ENCODE measurements at regions not wholly inside any gene's neighbourhood (a gene's known extent, or its start where the extent isn't known, plus 50 kb on each side); places are given as distances from the start of the nearest gene placed in this dataset.
"Not testable (repeated sequence)": the region's sequence is repeated elsewhere in the genome, so short reads cannot be mapped to it uniquely, and the experiment has no call there.

- DNase-seq (ENCODE audit: low read depth) = no peak
These were observed 145.8 kb upstream of the HCCS start for GRCh38 chrX:10965174-10965798.

GRCh38 chrX:10966057-10966456, 145.1 kb upstream of the HCCS start:
- DNase-seq (ENCODE audit: low read depth) = no peak

- DNase-seq (ENCODE audit: low read depth) = peak; percentile 56
These were observed 140.0 kb upstream of the HCCS start for GRCh38 chrX:10971176-10971575.

GRCh38 chrX:10971759-10972158, 139.4 kb upstream of the HCCS start:
- DNase-seq (ENCODE audit: low read depth) = no peak

- DNase-seq (ENCODE audit: low read depth) = peak; percentile 66
These were observed 138.4 kb upstream of the HCCS start for GRCh38 chrX:10972706-10973105.

GRCh38 chrX:10974920-10975319, 136.2 kb upstream of the HCCS start:
- DNase-seq (ENCODE audit: low read depth) = no peak

GRCh38 chrX:10979956-10980355, 131.2 kb upstream of the HCCS start:
- DNase-seq (ENCODE audit: low read depth) = no peak

GRCh38 chrX:10981506-10981905, 129.6 kb upstream of the HCCS start:
- DNase-seq (ENCODE audit: low read depth) = no peak

DNA sequence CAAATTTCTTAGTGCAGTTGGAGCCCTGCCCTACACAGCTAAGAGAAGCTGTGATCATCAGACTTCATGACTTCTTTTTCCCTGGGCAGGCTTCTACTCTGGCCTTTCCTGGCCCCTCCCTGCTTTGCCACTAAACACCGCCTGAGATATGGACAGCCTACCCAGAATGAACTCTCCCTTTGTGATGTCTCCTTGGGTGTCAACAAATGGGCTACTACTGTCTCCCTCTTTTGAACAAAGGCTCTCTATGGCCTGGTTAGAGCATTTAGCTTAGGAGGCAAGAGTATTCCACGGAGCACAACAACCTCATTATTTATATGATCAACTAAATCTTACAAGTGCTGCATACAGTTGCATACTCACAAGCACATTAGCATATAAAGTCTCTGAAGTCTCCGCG, 127.6 kb upstream of the HCCS start:
- DNase-seq (ENCODE audit: low read depth) = no peak

GRCh38 chrX:10984213-10984612, 126.9 kb upstream of the HCCS start:
- no peak for DNase-seq (ENCODE audit: low read depth)

- peak; percentile 31 for DNase-seq (ENCODE audit: low read depth)
These were observed 124.5 kb upstream of the HCCS start for GRCh38 chrX:10986616-10987015.

- no peak for DNase-seq (ENCODE audit: low read depth)
These were observed 122.5 kb upstream of the HCCS start for GRCh38 chrX:10988653-10989052.

GRCh38 chrX:10989386-10989785, 121.7 kb upstream of the HCCS start:
- no peak for DNase-seq (ENCODE audit: low read depth)

- DNase-seq (ENCODE audit: low read depth) = no peak
These were observed 120.7 kb upstream of the HCCS start for GRCh38 chrX:10990418-10990817.

DNA sequence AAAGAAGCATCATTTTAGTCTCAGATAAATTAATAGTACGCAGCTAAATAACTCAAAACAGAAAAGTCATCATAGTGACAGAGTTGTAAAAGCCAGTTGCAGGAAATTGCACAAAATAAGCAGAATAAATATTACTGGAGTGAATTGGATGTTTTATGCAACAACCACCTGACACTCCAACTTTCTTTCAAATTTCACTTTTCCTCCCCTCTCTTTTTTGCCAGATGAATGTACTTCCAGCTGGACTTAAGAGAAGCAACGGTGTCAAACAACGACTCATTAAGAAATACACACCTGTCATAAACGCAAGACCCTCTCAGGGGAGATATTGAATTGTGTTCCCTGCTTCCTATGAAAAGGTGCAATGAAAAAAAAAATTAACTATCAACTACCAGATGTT, 120.2 kb upstream of the HCCS start:
- no peak for DNase-seq (ENCODE audit: low read depth)

DNA sequence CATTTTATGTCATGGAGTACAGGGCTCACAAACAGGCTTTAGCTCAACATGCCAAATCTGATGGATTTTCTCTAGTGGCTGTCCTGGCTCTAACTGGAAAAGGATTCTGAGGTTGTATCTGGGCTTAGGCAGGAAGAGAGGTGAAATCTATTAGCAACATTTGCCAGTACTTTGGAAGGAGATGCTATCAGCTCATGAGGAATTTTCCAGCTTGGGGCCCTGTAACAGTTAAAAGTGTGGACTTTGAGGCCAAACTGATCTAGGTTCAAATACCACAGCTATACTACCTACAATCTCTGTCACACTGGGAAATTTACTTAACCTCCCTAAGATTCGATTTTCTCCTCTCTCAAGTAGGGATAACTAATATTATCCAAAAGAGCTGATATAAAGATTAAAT, 119.0 kb upstream of the HCCS start:
- DNase-seq (ENCODE audit: low read depth) = no peak

DNA sequence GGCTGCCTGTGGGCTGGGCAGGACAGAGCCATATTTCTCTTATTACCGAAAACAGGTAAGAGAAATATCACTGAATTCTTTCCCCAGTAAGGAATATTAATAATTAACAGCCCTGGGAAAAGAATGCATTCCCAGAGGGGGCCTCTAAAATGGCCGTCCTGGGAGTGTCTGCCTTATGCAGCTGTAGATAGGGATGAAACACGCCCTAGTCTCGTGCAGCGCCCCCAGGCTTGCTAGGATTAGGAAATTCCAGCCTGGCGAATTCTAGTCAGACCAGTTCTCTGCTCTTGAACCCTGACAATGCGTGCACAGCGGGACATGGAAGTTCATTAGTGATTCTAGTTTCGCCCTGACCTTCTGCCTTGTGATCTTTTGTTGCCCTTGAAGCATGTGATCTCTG, 104.1 kb upstream of the HCCS start:
- DNase-seq (ENCODE audit: low read depth) = not testable (repeated sequence)

DNA sequence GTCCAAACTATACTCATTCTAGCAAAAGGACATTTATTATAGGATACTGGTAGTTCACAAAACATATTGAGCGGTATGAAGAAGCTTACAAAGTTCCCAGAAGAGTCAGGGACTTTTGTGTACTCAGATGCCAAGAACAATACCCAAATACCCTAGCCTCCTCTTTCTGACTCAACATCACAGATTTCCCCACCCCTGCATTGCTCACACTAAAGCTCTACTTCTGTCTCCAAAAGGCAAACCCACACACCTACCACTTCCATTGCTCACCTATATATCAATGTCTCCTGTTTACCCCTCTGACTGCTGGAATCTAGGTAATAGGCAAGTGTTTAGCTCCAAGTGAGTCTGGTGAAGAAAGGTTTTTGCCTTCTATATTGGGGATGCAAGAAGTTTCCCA, 100.7 kb upstream of the HCCS start:
- no peak for DNase-seq (ENCODE audit: low read depth)

GRCh38 chrX:11016728-11017127, 94.4 kb upstream of the HCCS start:
- DNase-seq (ENCODE audit: low read depth) = no peak

DNA sequence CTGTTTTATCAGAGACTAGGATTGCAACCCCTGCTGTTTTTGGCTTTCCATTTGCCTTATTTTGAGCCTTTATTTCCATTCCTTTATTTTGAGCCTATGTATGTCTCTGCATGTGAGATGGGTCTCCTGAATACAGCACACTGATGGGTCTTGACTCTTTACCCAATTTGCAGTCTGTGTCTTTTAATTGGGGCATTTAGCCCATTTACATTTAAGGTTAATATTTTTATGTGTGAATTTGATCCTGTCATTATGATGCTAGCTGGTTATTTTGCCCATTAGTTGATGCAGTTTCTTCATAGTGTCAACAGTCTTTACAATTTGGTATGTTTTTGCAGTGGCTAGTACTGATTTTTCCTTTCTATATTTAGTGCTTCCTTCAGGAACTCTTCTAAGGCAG, 88.5 kb upstream of the HCCS start:
- not testable (repeated sequence) for DNase-seq (ENCODE audit: low read depth)

DNA sequence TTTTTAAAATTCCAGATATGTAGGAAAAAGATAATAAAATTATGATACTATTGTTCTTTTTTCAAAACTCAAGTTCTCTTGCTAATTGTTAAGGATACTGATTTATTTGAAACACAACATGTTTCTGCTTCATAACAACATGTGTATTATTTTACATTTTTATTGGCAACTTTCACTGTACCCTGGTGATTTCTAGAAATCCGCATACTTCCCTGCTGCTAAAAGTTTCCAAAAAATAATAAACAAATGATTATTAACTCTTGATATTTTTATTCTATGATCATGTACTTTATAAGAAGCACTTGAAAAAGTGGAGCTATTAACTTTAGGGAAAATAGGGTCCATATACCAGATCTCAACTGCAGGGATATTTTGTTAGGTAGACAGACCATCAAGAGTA, 71.2 kb upstream of the HCCS start:
- no peak for DNase-seq (ENCODE audit: low read depth)

DNA sequence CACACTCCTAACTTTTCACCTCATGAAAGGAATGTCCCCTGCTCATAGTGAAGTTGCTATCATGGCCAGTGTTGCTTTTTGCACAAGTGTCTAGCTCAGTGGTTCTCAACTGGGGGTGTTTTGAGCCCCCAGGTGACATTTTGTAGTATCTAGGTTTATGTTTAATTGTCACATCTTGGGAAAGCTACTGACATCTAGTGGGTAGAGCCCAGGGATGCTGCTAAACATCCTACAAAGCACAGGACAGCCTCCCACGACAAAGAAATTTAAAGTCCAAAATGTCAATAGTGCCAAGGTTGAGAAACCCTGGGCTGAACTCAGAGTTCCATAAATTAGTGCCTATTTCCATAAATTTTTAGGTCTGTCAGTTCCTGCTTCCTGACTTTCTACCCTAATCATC, 70.7 kb upstream of the HCCS start:
- DNase-seq (ENCODE audit: low read depth) = peak; percentile 4

- DNase-seq (ENCODE audit: low read depth) = no peak
These were observed 70.1 kb upstream of the HCCS start for GRCh38 chrX:11040996-11041395.

GRCh38 chrX:11050013-11050412, 61.1 kb upstream of the HCCS start:
- no peak for DNase-seq (ENCODE audit: low read depth)

DNA sequence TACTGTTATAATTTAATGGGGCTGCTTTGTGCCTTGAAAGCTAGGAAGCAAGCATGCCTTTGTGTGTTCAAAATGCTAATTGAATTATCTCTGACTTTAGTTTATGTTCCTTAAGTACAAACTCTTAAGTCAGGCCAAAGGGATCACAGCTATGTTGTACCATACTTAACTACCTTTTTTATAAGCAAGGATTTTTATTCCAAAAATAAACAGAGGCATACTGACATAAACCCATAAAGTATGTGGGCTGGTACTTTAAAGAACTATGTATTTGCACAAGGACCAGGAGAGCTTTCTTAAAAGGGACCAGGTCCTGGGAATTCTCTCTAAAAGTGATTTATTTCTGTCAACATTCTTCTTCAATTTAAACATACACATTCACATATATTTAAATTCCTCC, 57.8 kb upstream of the HCCS start:
- no peak for DNase-seq (ENCODE audit: low read depth)
